CD8-positive, alpha-beta memory T cell (primary cell): ENCODE measurements at regions not wholly inside any gene's neighbourhood (a gene's known extent, or its start where the extent isn't known, plus 50 kb on each side); places are given as distances from the start of the nearest gene placed in this dataset.

Source experiments
- CTCF ChIA-PET: fragments of 350-600 bp; sonication (Branson Sonifier 250); formaldehyde crosslinking; loops from one replicate; lab custom pipeline; 2021; ENCODE audit warnings: antibody characterized with exemption; lab: Charles Lee
- POLR2A ChIA-PET: fragments of 350-600 bp; sonication (Branson Sonifier 250); formaldehyde crosslinking; loops from one replicate; lab custom pipeline; 2021; ENCODE audit warnings: antibody characterized with exemption; lab: Charles Lee
- DNase-seq, 5 donors: peaks; one replicate each; pipeline versions ENCODE4 v3.0.0 to v3.0.0-alpha.2; 2020 to 2022; ENCODE audit warnings: mixed read lengths in 1 of 5
- H3K27ac ChIP-seq: one replicate; pipeline ENCODE4 v1.7.0; 2013; ENCODE audit warnings: low read depth, mild to moderate bottlenecking, low read length, moderate library complexity
- H3K27me3 ChIP-seq: 2 replicates; pipeline ENCODE4 v1.7.0; 2013; ENCODE audit warnings: low read length, mild to moderate bottlenecking; ENCODE audit not compliant: insufficient read depth, poor library complexity, severe bottlenecking
- H3K36me3 ChIP-seq: 2 replicates; pipeline ENCODE4 v1.7.0; 2013; ENCODE audit warnings: mild to moderate bottlenecking, low read length, moderate library complexity; ENCODE audit not compliant: insufficient read depth
- H3K4me1 ChIP-seq: 2 replicates; pipeline ENCODE4 v1.7.0; 2013; ENCODE audit warnings: mild to moderate bottlenecking, low read length, moderate library complexity; ENCODE audit not compliant: insufficient read depth
- H3K4me3 ChIP-seq: 2 replicates; pipeline ENCODE4 v1.7.0; 2013; ENCODE audit warnings: mild to moderate bottlenecking, low read length
- H3K9me3 ChIP-seq: 2 replicates; pipeline ENCODE4 v1.7.0; 2013; ENCODE audit warnings: mild to moderate bottlenecking, low read length
- H3K27ac Mint-ChIP-seq, 8 donors: one replicate each; pipeline ENCODE4 v1.8.0; 2020 to 2021; ENCODE audit warnings: mixed read lengths in 8 of 8, mild to moderate bottlenecking in 6 of 8, inconsistent platforms in 3 of 8, moderate library complexity in 3 of 8
- H3K27me3 Mint-ChIP-seq, 2 donors: one replicate each; pipeline ENCODE4 v1.8.0; 2020 to 2021; ENCODE audit warnings: mixed read lengths in 2 of 2, mild to moderate bottlenecking in 1 of 2, moderate library complexity in 1 of 2
- H3K36me3 Mint-ChIP-seq, 3 donors: one replicate each; pipeline ENCODE4 v1.8.0; 2020 to 2021; ENCODE audit warnings: mixed read lengths in 3 of 3, inconsistent platforms in 1 of 3, mild to moderate bottlenecking in 1 of 3
- H3K4me1 Mint-ChIP-seq, 3 donors: one replicate each; pipeline ENCODE4 v1.8.0; 2020 to 2021; ENCODE audit warnings: mixed read lengths in 3 of 3, inconsistent platforms in 1 of 3, mild to moderate bottlenecking in 1 of 3
- H3K4me3 Mint-ChIP-seq, 7 donors: one replicate each; pipeline ENCODE4 v1.8.0; 2020 to 2021; ENCODE audit warnings: mixed read lengths in 7 of 7, mild to moderate bottlenecking in 6 of 7, moderate library complexity in 4 of 7, inconsistent platforms in 2 of 7
- H3K9me3 Mint-ChIP-seq, 5 donors: one replicate each; pipeline ENCODE4 v1.8.0; 2020 to 2022; ENCODE audit warnings: mixed read lengths in 5 of 5, mild to moderate bottlenecking in 3 of 5, moderate library complexity in 2 of 5, inconsistent platforms in 1 of 5

- Histone ChIP-seq H3K27ac (no peak overlapping the region), H3K9me3 (no peaks in the 10 kb centered on the region), H3K4me3 (no peak overlapping the region), H3K4me1 (no peaks in the 10 kb centered on the region), H3K27me3 (no peaks in the 10 kb centered on the region), H3K36me3 (no peaks in the 10 kb centered on the region)
- Mint-ChIP-seq H3K4me3 (no peak overlapping the region), H3K27me3 (peaks cover 0 to 10% of the 10 kb centered on the region in 2 donors), H3K4me1 (no peaks in the 10 kb centered on the region), H3K36me3 (no peaks in the 10 kb centered on the region), H3K9me3 (no peaks in the 10 kb centered on the region), H3K27ac (no peak overlapping the region)
- POLR2A ChIA-PET: no interaction called here
- CTCF ChIA-PET: interaction anchor here (2.2 kb wide), 1 partner anchor 13 kb away, joined by 4 read pairs; no protein-coding TSS in a partner anchor
- DNase-seq: no peak
Observed at GRCh38 chr1:208640295-208640694, 396.1 kb upstream of the PLXNA2 start.

- no peak overlapping the region for H3K4me3 Mint-ChIP-seq
- Histone ChIP-seq H3K27me3 (no peaks in the 10 kb centered on the region), H3K36me3 (no peaks in the 10 kb centered on the region), H3K9me3 (no peaks in the 10 kb centered on the region), H3K4me3 (no peak overlapping the region), H3K27ac (no peak overlapping the region), H3K4me1 (no peaks in the 10 kb centered on the region)
- no peak overlapping the region for H3K27ac Mint-ChIP-seq
- H3K4me1 Mint-ChIP-seq: no peaks in the 10 kb centered on the region
- POLR2A ChIA-PET: no interaction called here
- no peaks in the 10 kb centered on the region for H3K36me3 Mint-ChIP-seq
- DNase-seq: no peak
- no peaks in the 10 kb centered on the region for H3K9me3 Mint-ChIP-seq
- CTCF ChIA-PET: interaction anchor here (1.6 kb wide), 1 partner anchor 11 kb away, joined by 6 read pairs; no protein-coding TSS in a partner anchor
- H3K27me3 Mint-ChIP-seq: peaks cover 0 to 10% of the 10 kb centered on the region in 2 donors
Observed at GRCh38 chr1:208641579-208642280, 397.5 kb upstream of the PLXNA2 start.

GRCh38 chr1:208643005-208643597, 398.9 kb upstream of the PLXNA2 start:
- H3K9me3 Mint-ChIP-seq: no peaks in the 10 kb centered on the region
- H3K27me3 ChIP-seq: no peaks in the 10 kb centered on the region
- H3K27ac Mint-ChIP-seq: no peak overlapping the region
- H3K36me3 ChIP-seq: no peaks in the 10 kb centered on the region
- H3K27ac ChIP-seq: no peak overlapping the region
- no peaks in the 10 kb centered on the region for H3K36me3 Mint-ChIP-seq
- H3K9me3 ChIP-seq: no peaks in the 10 kb centered on the region
- no peak overlapping the region for H3K4me3 ChIP-seq
- DNase-seq: no peak
- H3K4me1 Mint-ChIP-seq: no peaks in the 10 kb centered on the region
- no peak overlapping the region for H3K4me3 Mint-ChIP-seq
- ChIA-PET POLR2A (no interaction called here), CTCF (interaction anchor here (1.6 kb wide), 1 partner anchor 9 kb away, joined by 6 read pairs; no protein-coding TSS in a partner anchor)
- no peaks in the 10 kb centered on the region for H3K4me1 ChIP-seq
- H3K27me3 Mint-ChIP-seq: peaks cover under 1 to 10% of the 10 kb centered on the region in 2 donors

GRCh38 chr1:208644401-208645160, 400.4 kb upstream of the PLXNA2 start:
- H3K27ac Mint-ChIP-seq: no peak overlapping the region
- peaks cover 3 to 14% of the 10 kb centered on the region in 2 donors for H3K27me3 Mint-ChIP-seq
- no peak overlapping the region for H3K4me3 Mint-ChIP-seq
- POLR2A ChIA-PET: no interaction called here
- CTCF ChIA-PET: no interaction called here
- Histone ChIP-seq H3K4me3 (no peak overlapping the region), H3K4me1 (no peaks in the 10 kb centered on the region), H3K9me3 (no peaks in the 10 kb centered on the region), H3K27me3 (no peaks in the 10 kb centered on the region), H3K36me3 (no peaks in the 10 kb centered on the region), H3K27ac (no peak overlapping the region)
- H3K36me3 Mint-ChIP-seq: no peaks in the 10 kb centered on the region
- no peak for DNase-seq
- no peaks in the 10 kb centered on the region for H3K9me3 Mint-ChIP-seq
- H3K4me1 Mint-ChIP-seq: no peaks in the 10 kb centered on the region

GRCh38 chr1:208646431-208646830, 402.2 kb upstream of the PLXNA2 start:
- Histone ChIP-seq H3K9me3 (no peaks in the 10 kb centered on the region), H3K4me3 (no peak overlapping the region), H3K27me3 (no peaks in the 10 kb centered on the region), H3K4me1 (no peaks in the 10 kb centered on the region), H3K27ac (no peak overlapping the region), H3K36me3 (no peaks in the 10 kb centered on the region)
- Mint-ChIP-seq H3K27ac (no peak overlapping the region), H3K27me3 (peaks cover 2 to 18% of the 10 kb centered on the region in 2 donors), H3K4me1 (no peaks in the 10 kb centered on the region), H3K4me3 (no peak overlapping the region), H3K9me3 (no peaks in the 10 kb centered on the region), H3K36me3 (no peaks in the 10 kb centered on the region)
- CTCF ChIA-PET: no interaction called here
- no peak for DNase-seq
- POLR2A ChIA-PET: no interaction called here

- CTCF ChIA-PET: no interaction called here
- POLR2A ChIA-PET: no interaction called here
Observed at GRCh38 chr1:208648146-208648545, 404.0 kb upstream of the PLXNA2 start.

GRCh38 chr1:208652296-208653160, 408.3 kb upstream of the PLXNA2 start:
- Histone ChIP-seq H3K4me3 (no peak overlapping the region), H3K27me3 (no peaks in the 10 kb centered on the region), H3K9me3 (no peaks in the 10 kb centered on the region), H3K27ac (no peak overlapping the region), H3K4me1 (no peaks in the 10 kb centered on the region), H3K36me3 (no peaks in the 10 kb centered on the region)
- Mint-ChIP-seq H3K27me3 (peaks cover 6 to 36% of the 10 kb centered on the region in 2 donors), H3K4me3 (no peak overlapping the region), H3K36me3 (no peaks in the 10 kb centered on the region), H3K4me1 (no peaks in the 10 kb centered on the region), H3K9me3 (peaks cover 0 to 2% (median 0%) of the 10 kb centered on the region in 5 donors), H3K27ac (no peak overlapping the region)
- peak in 1 of 5 donors; percentile 0 for DNase-seq
- CTCF ChIA-PET: interaction anchor here (1.0 to 1.3 kb wide), 3 partner anchors 9 to 12 kb away, joined by 3 to 6 read pairs (median 4); no protein-coding TSS in a partner anchor
- POLR2A ChIA-PET: no interaction called here

More at GRCh38 chr1:208648146-208648545, 404.0 kb upstream of the PLXNA2 start:
- no peaks in the 10 kb centered on the region for H3K4me1 Mint-ChIP-seq
- H3K4me3 ChIP-seq: no peak overlapping the region
- H3K9me3 ChIP-seq: no peaks in the 10 kb centered on the region
- no peak overlapping the region for H3K27ac ChIP-seq
- H3K27me3 Mint-ChIP-seq: peaks cover 5 to 28% of the 10 kb centered on the region in 2 donors
- H3K4me1 ChIP-seq: no peaks in the 10 kb centered on the region
- DNase-seq: no peak
- H3K9me3 Mint-ChIP-seq: no peaks in the 10 kb centered on the region
- H3K4me3 Mint-ChIP-seq: no peak overlapping the region
- H3K27ac Mint-ChIP-seq: peak overlapping the region in 1 of 8 donors; percentile 1
- H3K36me3 Mint-ChIP-seq: no peaks in the 10 kb centered on the region
- H3K27me3 ChIP-seq: no peaks in the 10 kb centered on the region
- H3K36me3 ChIP-seq: no peaks in the 10 kb centered on the region
